Calu3 (cell line): ENCODE measurements at regions not wholly inside any gene's neighbourhood (a gene's known extent, or its start where the extent isn't known, plus 50 kb on each side); places are given as distances from the start of the nearest gene placed in this dataset.

Source experiments
- BruUV-seq: library from RNA; stranded (reverse); fragments of 400-500 nt; replicated peaks from 2 replicates; lab custom pipeline; 2021; lab: Mats Ljungman, UMichigan
- CTCF ChIA-PET: fragments of 300-600 bp; sonication (Branson Sonifier 250); formaldehyde crosslinking; loops from one replicate; lab custom pipeline; 2022; ENCODE audit warnings: antibody characterized with exemption; lab: Charles Lee
- DNase-seq: peaks from one replicate; pipeline ENCODE4 v3.0.0; 2022
- H3K27ac Mint-ChIP-seq: one replicate; pipeline ENCODE4 v1.8.0; 2022; ENCODE audit warnings: mixed read lengths; ENCODE audit not compliant: unreplicated experiment
- H3K27me3 Mint-ChIP-seq: one replicate; pipeline ENCODE4 v1.8.0; 2022; ENCODE audit warnings: mixed read lengths; ENCODE audit not compliant: unreplicated experiment
- H3K36me3 Mint-ChIP-seq: one replicate; pipeline ENCODE4 v1.8.0; 2022; ENCODE audit warnings: mild to moderate bottlenecking, moderate library complexity, mixed read lengths; ENCODE audit not compliant: insufficient read depth, unreplicated experiment
- H3K4me1 Mint-ChIP-seq: one replicate; pipeline ENCODE4 v1.8.0; 2022; ENCODE audit warnings: mild to moderate bottlenecking, low read depth, mixed read lengths; ENCODE audit not compliant: unreplicated experiment
- H3K4me3 Mint-ChIP-seq: one replicate; pipeline ENCODE4 v1.8.0; 2022; ENCODE audit warnings: mild to moderate bottlenecking, low read depth, moderate library complexity, mixed read lengths; ENCODE audit not compliant: unreplicated experiment
- H3K9me3 Mint-ChIP-seq: one replicate; pipeline ENCODE4 v1.8.0; 2022; ENCODE audit warnings: low read depth, mixed read lengths; ENCODE audit not compliant: unreplicated experiment
- CTCF ChIP-seq: fragments of 200-600 bp; IDR thresholded peaks from one replicate; pipeline ENCODE4 v1.8.0; 2022; ENCODE audit warnings: antibody characterized with exemption; ENCODE audit not compliant: unreplicated experiment
- intact Hi-C: fragments of 100-400 bp; cut with micrococcal nuclease; formaldehyde crosslinking; loops from one replicate; pipeline ENCODE4 v1.10.0; 2022; ENCODE audit not compliant: unreplicated experiment

GRCh38 chr18:71849407-71849806 is 694.7 kb downstream of the CBLN2 start:
- Mint-ChIP-seq H3K4me1 (no peaks in the 10 kb centered on the region), H3K4me3 (no peak overlapping the region), H3K27me3 (no peaks in the 10 kb centered on the region), H3K36me3 (no peaks in the 10 kb centered on the region), H3K9me3 (peaks cover 15% of the 10 kb centered on the region), H3K27ac (no peak overlapping the region)
- intact Hi-C loops, result no loop called here
- no peak for DNase-seq
- no TSS peak for BruUV-seq
- TF ChIP-seq CTCF, result no peak
- CTCF ChIA-PET, result no interaction called here

GRCh38 chr18:71846716-71847115 is 697.4 kb downstream of the CBLN2 start:
- H3K9me3 Mint-ChIP-seq, result peaks cover 15% of the 10 kb centered on the region
- BruUV-seq, result no TSS peak

GRCh38 chr18:71844814-71845213 is 699.3 kb downstream of the CBLN2 start:
- intact Hi-C loops, result no loop called here
- CTCF ChIA-PET, result no interaction called here
- H3K36me3 Mint-ChIP-seq, result no peaks in the 10 kb centered on the region
- no TSS peak for BruUV-seq
- TF ChIP-seq CTCF, result no peak
- no peaks in the 10 kb centered on the region for H3K4me1 Mint-ChIP-seq
- peaks cover 7% of the 10 kb centered on the region for H3K9me3 Mint-ChIP-seq
- no peak overlapping the region for H3K27ac Mint-ChIP-seq
- DNase-seq, result no peak
- H3K27me3 Mint-ChIP-seq, result no peaks in the 10 kb centered on the region
- H3K4me3 Mint-ChIP-seq, result no peak overlapping the region

More at GRCh38 chr18:71846716-71847115, 697.4 kb downstream of the CBLN2 start:
- intact Hi-C loops, result no loop called here
- H3K27me3 Mint-ChIP-seq, result no peaks in the 10 kb centered on the region
- CTCF ChIA-PET, result no interaction called here
- no peak overlapping the region for H3K4me3 Mint-ChIP-seq
- no peak overlapping the region for H3K27ac Mint-ChIP-seq
- DNase-seq, result no peak
- no peaks in the 10 kb centered on the region for H3K36me3 Mint-ChIP-seq
- no peak for TF ChIP-seq CTCF
- no peaks in the 10 kb centered on the region for H3K4me1 Mint-ChIP-seq

GRCh38 chr18:71842666-71843065 is 701.5 kb downstream of the CBLN2 start:
- BruUV-seq, result no TSS peak
- Mint-ChIP-seq H3K27me3 (no peaks in the 10 kb centered on the region), H3K27ac (no peak overlapping the region), H3K4me3 (no peak overlapping the region), H3K36me3 (no peaks in the 10 kb centered on the region), H3K9me3 (peaks cover 2% of the 10 kb centered on the region), H3K4me1 (no peaks in the 10 kb centered on the region)
- TF ChIP-seq CTCF, result no peak
- DNase-seq, result no peak
- CTCF ChIA-PET, result no interaction called here
- intact Hi-C loops, result no loop called here
